ENCODE measurements at regions not wholly inside any gene's neighbourhood (a gene's known extent, or its start where the extent isn't known, plus 50 kb on each side); places are given as distances from the start of the nearest gene placed in this dataset.
"Not testable (repeated sequence)": the region's sequence is repeated elsewhere in the genome, so short reads cannot be mapped to it uniquely, and the experiment has no call there.

GRCh38 chr6:27806981-27807440 is 105.2 kb downstream of the OR2B2 start:
- DNase-seq (ENCODE audit: low read depth): no peak

GRCh38 chr6:27805347-27805746 is 106.8 kb downstream of the OR2B2 start:
- no peak for DNase-seq (ENCODE audit: low read depth)

GRCh38 chr6:27804851-27805250 is 107.3 kb downstream of the OR2B2 start:
- no peak for DNase-seq (ENCODE audit: low read depth)

- DNase-seq (ENCODE audit: low read depth): no peak
These were observed 111.3 kb downstream of the OR2B2 start for GRCh38 chr6:27800731-27801373.

- no peak for DNase-seq (ENCODE audit: low read depth)
These were observed 114.2 kb downstream of the OR2B2 start for GRCh38 chr6:27797960-27798359.

GRCh38 chr6:27796736-27797481 is 115.3 kb downstream of the OR2B2 start:
- DNase-seq (ENCODE audit: low read depth): not testable (repeated sequence)

- DNase-seq (ENCODE audit: low read depth): peak; percentile 93
These were observed 116.3 kb downstream of the OR2B2 start for GRCh38 chr6:27795697-27796494.

GRCh38 chr6:27791182-27791943 is 120.8 kb downstream of the OR2B2 start:
- peak; percentile 75 for DNase-seq (ENCODE audit: low read depth)

- not testable (repeated sequence) for DNase-seq (ENCODE audit: low read depth)
These were observed 123.8 kb downstream of the OR2B2 start for GRCh38 chr6:27788376-27788775.

- DNase-seq (ENCODE audit: low read depth): no peak
These were observed 126.1 kb downstream of the OR2B2 start for GRCh38 chr6:27786048-27786447.

GRCh38 chr6:27785294-27785693 is 126.9 kb downstream of the OR2B2 start:
- no peak for DNase-seq (ENCODE audit: low read depth)

GRCh38 chr6:27782748-27783147 is 129.4 kb downstream of the OR2B2 start:
- no peak for DNase-seq (ENCODE audit: low read depth)

GRCh38 chr6:27778625-27779417 is 133.4 kb downstream of the OR2B2 start:
- DNase-seq (ENCODE audit: low read depth): no peak

GRCh38 chr6:27777614-27778355 is 134.4 kb downstream of the OR2B2 start:
- DNase-seq (ENCODE audit: low read depth): no peak

- DNase-seq (ENCODE audit: low read depth): no peak
These were observed 135.1 kb downstream of the OR2B2 start for GRCh38 chr6:27777126-27777525.

GRCh38 chr6:27776504-27776903 is 135.7 kb downstream of the OR2B2 start:
- no peak for DNase-seq (ENCODE audit: low read depth)

GRCh38 chr6:27775796-27776184 is 136.4 kb downstream of the OR2B2 start:
- no peak for DNase-seq (ENCODE audit: low read depth)

- DNase-seq (ENCODE audit: low read depth): not testable (repeated sequence)
These were observed 136.9 kb downstream of the OR2B2 start for GRCh38 chr6:27775138-27775795.

- DNase-seq (ENCODE audit: low read depth): not testable (repeated sequence)
These were observed 138.0 kb downstream of the OR2B2 start for GRCh38 chr6:27774264-27774600.

Measured in myocyte (in vitro differentiated cells).